ENCODE measurements at regions not wholly inside any gene's neighbourhood (a gene's known extent, or its start where the extent isn't known, plus 50 kb on each side); places are given as distances from the start of the nearest gene placed in this dataset.

GRCh38 chr6:146865756-146866379 lies 267.1 kb downstream of the ADGB start:
- DNase-seq = no peak

DNA sequence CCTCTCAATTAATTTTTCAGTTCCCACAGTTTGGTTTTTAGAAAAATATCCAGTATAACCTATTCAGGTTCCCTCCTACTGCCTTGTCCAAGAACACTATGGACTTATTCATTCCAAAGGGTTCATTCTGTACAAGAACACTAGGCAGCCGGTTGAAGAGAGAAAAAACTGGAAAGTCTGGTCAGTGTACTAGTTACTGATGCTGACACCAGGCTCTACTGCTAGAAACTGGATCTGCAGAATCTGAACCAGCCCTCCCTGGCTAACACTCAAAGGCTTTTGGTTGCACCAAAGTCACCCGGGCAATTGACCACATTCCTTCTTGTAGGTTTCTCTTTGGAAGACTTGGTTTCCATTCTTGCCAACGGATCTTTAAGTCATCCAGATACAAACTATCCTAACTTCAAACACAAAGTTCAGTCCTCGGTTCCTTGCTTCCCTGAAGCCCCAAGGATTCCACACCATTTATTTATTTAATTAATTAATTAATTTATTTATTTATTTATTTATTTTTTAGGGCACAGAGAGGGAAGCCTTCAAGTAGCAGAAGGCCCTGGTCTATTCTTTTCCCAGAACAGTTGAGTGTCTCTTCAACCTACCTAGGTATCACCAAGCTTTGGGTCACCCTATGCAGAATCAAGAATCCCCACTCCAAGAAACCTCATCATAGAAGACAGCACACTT lies 268.1 kb downstream of the ADGB start:
- no peak for DNase-seq

- no peak for DNase-seq
These were observed 270.0 kb downstream of the ADGB start for GRCh38 chr6:146868671-146869209.

DNA sequence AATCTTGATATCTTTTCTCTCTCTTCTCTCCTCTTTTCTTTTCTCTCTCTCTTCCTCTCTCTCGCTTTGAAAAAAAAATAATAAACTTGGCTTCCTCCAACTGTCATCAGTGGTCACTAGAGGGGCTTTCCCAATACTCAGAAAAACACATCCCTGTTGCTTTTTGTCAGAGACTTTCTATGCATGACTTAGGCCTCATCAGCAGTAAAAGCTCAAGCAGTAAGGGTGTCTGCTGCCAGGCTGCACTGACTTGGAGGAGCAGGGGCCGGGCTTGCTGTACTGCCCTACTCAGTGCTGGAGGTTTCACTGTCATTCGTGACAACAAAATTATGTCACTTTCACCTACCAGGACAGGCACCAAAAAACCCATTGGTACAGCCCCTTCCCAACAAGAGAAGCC lies 272.0 kb downstream of the ADGB start:
- no peak for DNase-seq

GRCh38 chr6:146871611-146872425 lies 273.0 kb downstream of the ADGB start:
- no peak for DNase-seq

DNA sequence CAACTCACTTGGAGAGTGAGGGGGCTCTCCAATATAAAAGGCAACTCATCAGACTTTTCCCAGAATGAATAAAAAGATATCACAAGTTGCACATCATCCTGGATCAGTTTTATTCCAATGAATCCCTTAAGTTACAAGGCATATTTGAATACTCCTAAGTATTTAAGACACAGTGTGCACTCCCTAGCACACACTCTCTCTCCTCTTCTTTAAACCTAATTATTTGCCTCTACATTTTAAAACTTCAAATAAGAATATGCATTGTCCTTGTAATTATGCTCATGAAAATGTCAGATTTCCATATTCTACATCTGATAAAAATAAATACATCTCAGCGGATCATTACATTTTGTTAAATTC lies 273.6 kb downstream of the ADGB start:
- no peak for DNase-seq

DNA sequence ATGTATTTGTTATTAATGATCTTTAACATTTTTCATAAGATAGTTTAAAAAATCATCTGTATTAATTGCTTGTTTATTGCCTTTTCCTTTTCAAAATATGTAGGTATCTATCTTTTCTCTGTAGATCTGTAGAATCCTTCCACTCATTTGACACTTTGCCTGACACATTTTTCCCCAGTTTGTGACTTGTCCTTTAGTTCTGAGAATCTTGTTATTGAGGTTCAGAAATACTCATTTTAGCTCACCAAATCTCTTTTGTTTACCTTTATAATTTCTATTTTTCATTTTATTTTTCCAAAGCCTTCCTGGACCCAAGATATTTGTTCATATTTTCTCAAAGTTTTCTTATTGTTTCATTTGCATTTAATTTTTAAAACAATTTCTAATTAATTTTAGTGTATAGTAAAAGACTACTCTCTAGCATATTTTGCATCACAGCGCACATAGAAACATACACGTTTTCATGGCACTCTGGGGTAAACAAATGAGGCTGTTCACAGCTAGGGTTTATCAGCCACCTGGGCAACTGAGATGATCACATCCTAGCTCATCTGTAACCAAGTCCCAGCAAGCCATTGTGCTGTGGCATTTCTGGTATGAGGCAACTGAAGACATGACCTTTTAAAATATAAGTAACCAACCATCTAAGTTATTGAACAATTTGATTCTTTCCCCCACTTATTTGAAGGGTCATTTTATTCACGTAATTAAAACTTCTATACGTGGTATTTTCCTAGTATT lies 275.7 kb downstream of the ADGB start:
- DNase-seq = no peak

- DNase-seq = no peak
These were observed 277.1 kb downstream of the ADGB start for GRCh38 chr6:146875927-146876270.

DNA sequence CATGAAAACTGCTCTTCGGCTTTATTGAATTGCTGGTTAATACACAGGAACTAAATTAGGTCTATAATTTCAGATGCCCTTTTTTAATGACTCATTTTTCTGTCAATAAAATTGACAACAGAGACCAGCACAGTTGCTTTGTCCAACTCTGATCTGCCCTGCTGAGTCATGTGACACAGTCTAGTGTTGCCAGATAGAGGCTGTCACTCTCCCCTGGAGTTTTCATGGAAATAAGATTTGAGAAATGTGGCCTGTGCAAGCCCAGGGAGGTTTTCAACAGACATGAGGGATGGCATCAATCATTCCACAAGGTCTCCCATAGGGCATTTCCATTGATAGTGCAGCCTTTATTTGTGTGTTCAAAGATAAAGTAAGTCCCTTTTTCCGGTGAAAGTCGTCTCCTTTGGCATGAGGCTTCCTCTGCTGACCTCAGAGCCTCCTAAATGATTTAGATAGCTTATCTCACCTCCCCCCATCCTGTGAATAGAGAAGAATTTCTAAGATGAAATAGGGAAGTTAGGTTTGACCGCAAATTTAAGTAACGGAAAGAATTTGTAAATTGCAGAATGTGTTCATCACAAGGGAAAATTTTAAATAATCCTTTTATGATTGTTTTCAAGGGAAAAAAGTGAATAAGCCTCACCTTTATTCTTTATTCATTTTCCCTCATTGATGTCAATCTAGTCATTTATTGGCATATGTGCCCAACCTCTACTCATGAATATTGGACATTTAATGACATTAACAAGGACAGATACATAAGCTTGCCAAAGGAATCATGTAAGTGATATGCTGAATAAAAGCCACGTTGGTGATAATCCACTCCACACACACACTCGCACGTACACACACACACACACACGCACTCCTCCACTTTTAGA lies 277.7 kb downstream of the ADGB start:
- no peak for DNase-seq

- DNase-seq = no peak
These were observed 279.6 kb downstream of the ADGB start for GRCh38 chr6:146878168-146878951.

- DNase-seq = no peak
These were observed 280.2 kb downstream of the ADGB start for GRCh38 chr6:146878952-146879340.

- no peak for DNase-seq
These were observed 280.8 kb downstream of the ADGB start for GRCh38 chr6:146879406-146880117.

GRCh38 chr6:146881228-146882181 lies 282.7 kb downstream of the ADGB start:
- no peak for DNase-seq

DNA sequence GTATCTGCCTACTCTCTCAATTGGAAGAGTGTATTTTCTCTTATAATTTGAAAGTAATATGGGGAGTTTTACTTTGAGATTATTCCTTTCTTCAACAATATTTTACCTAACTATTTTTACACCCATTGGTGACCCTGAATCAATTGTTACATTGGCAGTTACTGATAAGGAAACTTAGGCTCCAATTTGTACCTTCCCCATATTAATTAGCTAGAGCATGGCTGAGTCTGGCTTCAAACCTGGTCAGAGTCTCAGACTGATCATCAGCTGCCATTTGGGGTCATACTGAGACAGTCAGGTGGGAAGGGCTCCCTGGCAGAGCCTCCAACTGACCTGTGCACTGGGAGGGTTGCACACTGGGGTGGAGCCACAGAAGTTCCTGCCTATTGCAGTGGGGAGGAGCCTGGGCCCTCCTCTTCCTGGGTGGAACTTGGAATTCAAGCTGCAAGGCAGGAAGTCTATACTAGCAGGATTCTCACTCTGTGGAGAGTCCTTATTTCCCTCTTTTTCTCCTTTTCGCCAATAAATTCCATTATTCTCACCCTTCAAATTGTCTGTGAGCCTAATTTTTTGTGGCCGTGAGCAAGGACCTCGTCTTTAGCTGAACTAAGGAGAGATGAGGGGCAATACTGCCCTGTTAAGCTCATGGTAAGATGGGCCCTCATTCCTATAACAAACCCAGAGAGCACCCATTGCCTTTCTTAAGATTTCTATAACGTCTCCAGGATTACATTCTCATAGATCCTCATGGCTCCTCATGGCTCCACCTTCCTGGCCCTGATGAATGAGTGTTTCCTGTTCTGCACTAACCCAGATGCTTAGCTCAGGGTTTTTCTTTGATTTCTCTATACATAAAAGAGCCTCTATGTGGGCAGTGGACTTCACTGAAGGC lies 285.1 kb downstream of the ADGB start:
- no peak for DNase-seq

DNA sequence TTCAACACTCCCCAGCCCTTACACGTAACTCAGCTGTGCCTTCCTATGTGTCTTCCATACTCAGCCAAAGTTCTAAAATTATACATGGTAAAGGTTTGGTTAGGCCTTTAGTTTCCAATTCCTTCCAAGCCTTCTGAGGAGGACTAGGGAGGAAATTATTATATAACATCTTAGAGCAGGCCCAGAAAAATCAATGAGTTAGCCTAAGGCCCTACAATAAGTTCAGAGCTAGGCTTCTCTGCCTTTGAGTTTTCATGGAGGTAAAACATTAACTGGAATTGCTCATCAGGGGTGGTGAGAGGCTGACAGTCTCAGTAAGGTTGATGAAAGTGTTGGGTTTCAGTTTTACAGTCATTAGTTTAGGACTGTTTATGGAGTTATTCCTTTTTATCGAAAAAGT lies 286.0 kb downstream of the ADGB start:
- no peak for DNase-seq

GRCh38 chr6:146885708-146886457 lies 287.1 kb downstream of the ADGB start:
- no peak for DNase-seq

DNA sequence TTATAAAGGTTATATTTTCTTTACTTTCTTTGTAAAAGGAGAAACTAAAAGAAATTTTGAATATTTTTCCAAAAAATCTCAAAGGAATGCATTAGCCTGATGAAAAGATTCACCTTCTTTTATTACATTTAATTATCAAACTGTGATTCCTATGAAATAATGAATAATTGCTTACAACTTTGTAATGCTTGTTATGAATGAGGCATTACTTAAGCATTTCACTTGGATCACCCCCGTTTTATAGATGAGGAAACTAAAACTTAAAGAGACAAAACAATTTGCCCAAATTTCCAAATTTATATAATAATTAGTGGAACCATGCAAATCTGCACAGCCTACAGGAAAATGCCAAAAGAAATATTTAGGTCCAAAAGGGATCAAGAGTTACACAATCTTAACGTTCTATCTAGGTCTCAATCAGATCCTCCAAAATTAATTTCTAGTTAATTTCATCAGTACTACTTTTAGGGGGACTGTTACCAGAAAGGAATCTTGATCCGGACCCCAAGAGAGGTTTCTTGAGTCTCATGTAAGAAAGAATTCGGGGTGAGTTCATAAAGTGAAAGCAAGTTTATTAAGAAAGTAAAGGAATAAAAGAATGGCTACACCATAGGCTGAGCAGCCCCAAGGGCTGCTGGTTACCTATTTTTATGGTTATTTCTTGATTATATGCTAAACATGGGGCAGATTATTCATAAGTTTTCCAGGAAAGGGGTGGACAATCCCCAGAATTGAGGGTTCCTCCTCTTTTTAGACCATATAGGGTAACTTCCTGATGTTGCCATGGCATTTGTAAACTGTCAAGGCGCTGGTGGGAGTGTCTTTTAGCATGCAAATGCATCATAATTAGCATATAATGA lies 288.0 kb downstream of the ADGB start:
- DNase-seq = no peak
